ENCODE measurements at regions not wholly inside any gene's neighbourhood (a gene's known extent, or its start where the extent isn't known, plus 50 kb on each side); places are given as distances from the start of the nearest gene placed in this dataset.

DNA sequence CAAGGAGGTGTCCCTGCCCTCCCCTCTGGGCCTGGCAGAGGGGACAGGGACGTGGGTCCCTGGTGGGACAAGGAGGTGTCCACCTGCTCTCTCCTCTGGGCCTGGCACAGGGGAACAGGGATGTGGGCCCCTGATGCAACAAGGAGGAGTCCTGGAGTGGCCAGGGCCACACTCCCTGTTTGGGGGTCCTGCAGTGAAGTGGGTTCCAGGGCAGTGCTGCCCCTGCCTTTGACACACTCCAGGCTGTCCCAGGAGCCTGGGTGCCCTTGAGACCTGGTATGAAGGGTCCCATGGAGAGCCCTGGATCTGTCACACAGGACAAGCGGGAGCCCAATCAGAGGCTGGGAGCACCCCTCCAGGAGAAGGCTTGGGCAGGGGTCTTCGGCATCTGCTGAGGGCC lies 75.8 kb upstream of the GPC1 start:
- no peaks in the 10 kb centered on the region for H3K27me3 ChIP-seq (ENCODE audit: control insufficient read depth in 1 of 2, insufficient read depth in 2 of 2, low read length in 2 of 2)
- no peak overlapping the region for H3K27ac ChIP-seq (ENCODE audit: low read depth, low read length)
- H3K36me3 ChIP-seq (ENCODE audit: insufficient read depth, low read length): no peaks in the 10 kb centered on the region
- H3K9ac ChIP-seq (ENCODE audit: low read length): no peak overlapping the region
- no peak overlapping the region for H3K4me3 ChIP-seq (ENCODE audit: low read depth in 1 of 2, low read length in 2 of 2)
- no peaks in the 10 kb centered on the region for H3K4me1 ChIP-seq (ENCODE audit: insufficient read depth, low read length)
- no peaks in the 10 kb centered on the region for H3K9me3 ChIP-seq (ENCODE audit: low read length)

DNA sequence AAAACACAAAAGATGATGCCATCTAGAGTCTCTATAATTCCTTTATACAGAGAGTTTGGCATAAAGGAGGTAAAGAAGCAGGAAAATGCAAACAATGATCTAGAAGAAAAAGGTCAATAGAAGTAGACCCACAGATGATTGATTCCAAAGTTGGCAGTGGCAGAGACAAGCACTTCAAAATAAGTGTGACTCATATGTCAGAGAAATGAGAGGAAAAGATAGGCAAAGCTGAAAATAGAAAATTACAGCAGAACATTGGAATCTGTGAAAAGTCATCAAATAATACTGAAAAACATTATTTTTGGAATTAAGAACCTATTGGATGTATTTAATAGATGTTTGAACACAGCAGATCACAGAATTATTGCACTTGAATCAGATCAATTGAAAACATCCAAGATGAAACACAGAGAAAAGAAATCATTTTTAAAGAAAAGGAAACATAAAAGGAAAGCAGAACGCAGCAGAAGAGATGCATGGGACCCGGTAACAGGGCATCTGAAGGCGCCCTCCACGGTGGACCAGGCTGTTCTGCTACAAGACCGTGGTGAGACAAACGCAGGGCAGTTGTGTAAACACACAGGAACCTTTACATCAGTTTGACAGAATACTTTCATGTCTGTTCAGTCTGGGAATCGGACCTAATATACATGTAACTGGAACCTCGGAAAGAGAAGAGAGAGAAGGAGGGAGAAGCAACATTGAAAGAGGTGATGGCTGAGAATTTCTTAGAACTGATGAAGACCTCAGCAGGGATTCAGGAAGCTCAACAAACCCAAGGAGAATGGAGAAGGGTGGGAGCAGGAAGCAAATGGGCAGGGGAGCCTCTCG lies 74.6 kb upstream of the GPC1 start:
- Histone ChIP-seq H3K36me3 (ENCODE audit: insufficient read depth, low read length) (no peaks in the 10 kb centered on the region), H3K27ac (ENCODE audit: low read depth, low read length) (no peak overlapping the region), H3K27me3 (ENCODE audit: control insufficient read depth in 1 of 2, insufficient read depth in 2 of 2, low read length in 2 of 2) (no peaks in the 10 kb centered on the region), H3K4me1 (ENCODE audit: insufficient read depth, low read length) (no peaks in the 10 kb centered on the region), H3K9ac (ENCODE audit: low read length) (no peak overlapping the region), H3K4me3 (ENCODE audit: low read depth in 1 of 2, low read length in 2 of 2) (no peak overlapping the region), H3K9me3 (ENCODE audit: low read length) (no peaks in the 10 kb centered on the region)

- H3K9ac ChIP-seq (ENCODE audit: low read length): no peak overlapping the region
- H3K9me3 ChIP-seq (ENCODE audit: low read length): no peaks in the 10 kb centered on the region
- H3K27ac ChIP-seq (ENCODE audit: low read depth, low read length): no peak overlapping the region
- no peaks in the 10 kb centered on the region for H3K27me3 ChIP-seq (ENCODE audit: control insufficient read depth in 1 of 2, insufficient read depth in 2 of 2, low read length in 2 of 2)
- H3K4me3 ChIP-seq (ENCODE audit: low read depth in 1 of 2, low read length in 2 of 2): no peak overlapping the region
- H3K36me3 ChIP-seq (ENCODE audit: insufficient read depth, low read length): no peaks in the 10 kb centered on the region
- no peaks in the 10 kb centered on the region for H3K4me1 ChIP-seq (ENCODE audit: insufficient read depth, low read length)
Observed at GRCh38 chr2:240362216-240362755, 73.2 kb upstream of the GPC1 start.

- no peak overlapping the region for H3K27ac ChIP-seq (ENCODE audit: low read depth, low read length)
- H3K4me3 ChIP-seq (ENCODE audit: low read depth in 1 of 2, low read length in 2 of 2): no peak overlapping the region
Observed at GRCh38 chr2:240362826-240363745, 72.4 kb upstream of the GPC1 start.

GRCh38 chr2:240363746-240364581 lies 71.5 kb upstream of the GPC1 start:
- Histone ChIP-seq H3K9ac (ENCODE audit: low read length) (no peak overlapping the region), H3K4me3 (ENCODE audit: low read depth in 1 of 2, low read length in 2 of 2) (no peak overlapping the region), H3K4me1 (ENCODE audit: insufficient read depth, low read length) (no peaks in the 10 kb centered on the region), H3K27ac (ENCODE audit: low read depth, low read length) (no peak overlapping the region), H3K27me3 (ENCODE audit: control insufficient read depth in 1 of 2, insufficient read depth in 2 of 2, low read length in 2 of 2) (no peaks in the 10 kb centered on the region), H3K9me3 (ENCODE audit: low read length) (no peaks in the 10 kb centered on the region), H3K36me3 (ENCODE audit: insufficient read depth, low read length) (no peaks in the 10 kb centered on the region)

More at GRCh38 chr2:240362826-240363745, 72.4 kb upstream of the GPC1 start:
- H3K9ac ChIP-seq (ENCODE audit: low read length): no peak overlapping the region
- no peaks in the 10 kb centered on the region for H3K36me3 ChIP-seq (ENCODE audit: insufficient read depth, low read length)
- no peaks in the 10 kb centered on the region for H3K9me3 ChIP-seq (ENCODE audit: low read length)
- no peaks in the 10 kb centered on the region for H3K27me3 ChIP-seq (ENCODE audit: control insufficient read depth in 1 of 2, insufficient read depth in 2 of 2, low read length in 2 of 2)
- H3K4me1 ChIP-seq (ENCODE audit: insufficient read depth, low read length): no peaks in the 10 kb centered on the region

GRCh38 chr2:240364582-240364960 lies 70.9 kb upstream of the GPC1 start:
- Histone ChIP-seq H3K36me3 (ENCODE audit: insufficient read depth, low read length) (no peaks in the 10 kb centered on the region), H3K27me3 (ENCODE audit: control insufficient read depth in 1 of 2, insufficient read depth in 2 of 2, low read length in 2 of 2) (no peaks in the 10 kb centered on the region), H3K4me3 (ENCODE audit: low read depth in 1 of 2, low read length in 2 of 2) (no peak overlapping the region), H3K9ac (ENCODE audit: low read length) (no peak overlapping the region), H3K9me3 (ENCODE audit: low read length) (no peaks in the 10 kb centered on the region), H3K4me1 (ENCODE audit: insufficient read depth, low read length) (peaks cover 3% of the 10 kb centered on the region), H3K27ac (ENCODE audit: low read depth, low read length) (no peak overlapping the region)

GRCh38 chr2:240364961-240365775 lies 70.3 kb upstream of the GPC1 start:
- Histone ChIP-seq H3K27me3 (ENCODE audit: control insufficient read depth in 1 of 2, insufficient read depth in 2 of 2, low read length in 2 of 2) (no peaks in the 10 kb centered on the region), H3K4me3 (ENCODE audit: low read depth in 1 of 2, low read length in 2 of 2) (no peak overlapping the region), H3K9me3 (ENCODE audit: low read length) (no peaks in the 10 kb centered on the region), H3K36me3 (ENCODE audit: insufficient read depth, low read length) (no peaks in the 10 kb centered on the region), H3K27ac (ENCODE audit: low read depth, low read length) (no peak overlapping the region), H3K9ac (ENCODE audit: low read length) (no peak overlapping the region), H3K4me1 (ENCODE audit: insufficient read depth, low read length) (peaks cover 8% of the 10 kb centered on the region)

DNA sequence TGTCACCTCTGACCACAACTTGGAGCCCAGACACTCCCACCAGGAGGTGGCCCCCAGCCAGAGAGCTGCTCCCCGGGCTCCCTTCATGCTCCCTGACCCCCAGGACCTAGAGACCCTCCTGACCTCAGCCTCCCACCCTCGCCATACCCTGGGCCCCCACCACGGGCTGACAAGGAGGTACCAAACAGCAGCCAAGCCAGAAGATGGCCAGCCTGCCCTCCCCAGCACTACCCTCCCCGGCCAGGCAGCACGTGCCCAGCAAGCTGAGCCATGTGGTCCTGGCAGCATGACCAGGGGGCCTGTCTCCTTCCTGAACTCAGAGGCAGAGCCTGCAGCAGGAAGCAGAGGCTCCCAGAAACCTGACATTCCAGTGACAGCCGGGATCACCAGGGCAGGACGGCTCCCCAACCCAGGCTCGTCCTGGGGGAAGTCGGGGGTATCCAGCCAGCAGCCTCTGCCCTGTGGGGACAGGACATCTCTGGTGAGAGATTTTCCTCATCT lies 69.4 kb upstream of the GPC1 start:
- Histone ChIP-seq H3K4me3 (ENCODE audit: low read depth in 1 of 2, low read length in 2 of 2) (no peak overlapping the region), H3K27ac (ENCODE audit: low read depth, low read length) (no peak overlapping the region)

GRCh38 chr2:240366901-240367300 lies 68.6 kb upstream of the GPC1 start:
- Histone ChIP-seq H3K4me3 (ENCODE audit: low read depth in 1 of 2, low read length in 2 of 2) (no peak overlapping the region), H3K36me3 (ENCODE audit: insufficient read depth, low read length) (no peaks in the 10 kb centered on the region), H3K27ac (ENCODE audit: low read depth, low read length) (no peak overlapping the region), H3K27me3 (ENCODE audit: control insufficient read depth in 1 of 2, insufficient read depth in 2 of 2, low read length in 2 of 2) (no peaks in the 10 kb centered on the region), H3K4me1 (ENCODE audit: insufficient read depth, low read length) (peaks cover 13% of the 10 kb centered on the region), H3K9ac (ENCODE audit: low read length) (no peak overlapping the region), H3K9me3 (ENCODE audit: low read length) (no peaks in the 10 kb centered on the region)

More for the DNA sequence above, 69.4 kb upstream of the GPC1 start:
- no peaks in the 10 kb centered on the region for H3K9me3 ChIP-seq (ENCODE audit: low read length)
- H3K4me1 ChIP-seq (ENCODE audit: insufficient read depth, low read length): peaks cover 13% of the 10 kb centered on the region
- H3K27me3 ChIP-seq (ENCODE audit: control insufficient read depth in 1 of 2, insufficient read depth in 2 of 2, low read length in 2 of 2): no peaks in the 10 kb centered on the region
- H3K9ac ChIP-seq (ENCODE audit: low read length): no peak overlapping the region
- H3K36me3 ChIP-seq (ENCODE audit: insufficient read depth, low read length): no peaks in the 10 kb centered on the region

GRCh38 chr2:240367721-240368120 lies 67.7 kb upstream of the GPC1 start:
- H3K27me3 ChIP-seq (ENCODE audit: control insufficient read depth in 1 of 2, insufficient read depth in 2 of 2, low read length in 2 of 2): no peaks in the 10 kb centered on the region
- H3K36me3 ChIP-seq (ENCODE audit: insufficient read depth, low read length): no peaks in the 10 kb centered on the region
- peaks cover 13% of the 10 kb centered on the region for H3K4me1 ChIP-seq (ENCODE audit: insufficient read depth, low read length)
- no peak overlapping the region for H3K27ac ChIP-seq (ENCODE audit: low read depth, low read length)
- H3K4me3 ChIP-seq (ENCODE audit: low read depth in 1 of 2, low read length in 2 of 2): no peak overlapping the region
- H3K9ac ChIP-seq (ENCODE audit: low read length): no peak overlapping the region
- no peaks in the 10 kb centered on the region for H3K9me3 ChIP-seq (ENCODE audit: low read length)

Data from muscle layer of colon (tissue), 2 donors.